MV-4-11 (cell line): ENCODE measurements at regions not wholly inside any gene's neighbourhood (a gene's known extent, or its start where the extent isn't known, plus 50 kb on each side); places are given as distances from the start of the nearest gene placed in this dataset.
"Not testable (repeated sequence)": the region's sequence is repeated elsewhere in the genome, so short reads cannot be mapped to it uniquely, and the experiment has no call there.

Experiments
- DNase-seq: peaks from one replicate; lab custom pipeline; 2025; lab: John Stamatoyannopoulos, UW

- DNase-seq = no peak
Measured at GRCh38 chr16:75996491-75996890, 270.2 kb upstream of the CPHXL start.

GRCh38 chr16:75997606-75998005, 271.3 kb upstream of the CPHXL start:
- no peak for DNase-seq

DNA sequence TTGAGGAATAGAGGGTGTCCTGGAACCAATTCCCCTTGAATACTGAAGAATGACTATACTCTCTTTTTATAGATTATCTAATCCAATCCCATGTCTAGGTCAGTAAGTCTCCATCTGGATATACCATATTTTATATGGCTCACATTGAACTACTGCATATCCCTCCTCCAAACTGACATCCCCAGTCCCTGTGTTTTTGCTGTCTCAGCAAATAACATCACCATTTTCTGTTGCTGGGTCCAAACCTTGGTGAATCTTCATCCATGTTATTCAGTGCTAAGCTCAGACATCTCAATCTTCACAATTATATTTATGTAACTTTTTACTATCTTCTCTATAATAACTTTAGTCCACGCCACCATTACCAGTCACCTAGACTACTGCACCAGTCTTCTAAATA, 269.6 kb upstream of the CNTNAP4 start:
- no peak for DNase-seq

DNA sequence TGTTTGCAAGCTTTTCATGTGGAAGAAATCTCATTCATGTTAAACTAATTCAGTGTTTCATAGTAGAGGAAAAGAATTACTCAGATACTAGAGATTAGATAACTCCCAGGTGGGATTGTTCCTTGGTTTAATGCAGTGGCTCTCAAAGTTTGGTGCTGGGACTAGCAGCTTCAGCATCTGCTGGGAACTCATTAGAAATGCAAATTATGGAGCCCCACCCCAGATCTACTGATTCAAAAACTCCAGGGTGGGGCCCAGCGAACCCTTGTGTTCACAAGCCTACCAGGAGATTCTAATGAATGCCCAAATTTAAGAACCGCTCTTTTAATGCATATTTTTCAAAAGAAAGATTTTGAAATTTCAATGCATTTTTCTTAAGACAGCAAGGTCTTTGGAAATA, 253.4 kb upstream of the CNTNAP4 start:
- DNase-seq = no peak

- DNase-seq = no peak
Measured at GRCh38 chr16:76035689-76036088, 241.5 kb upstream of the CNTNAP4 start.

DNA sequence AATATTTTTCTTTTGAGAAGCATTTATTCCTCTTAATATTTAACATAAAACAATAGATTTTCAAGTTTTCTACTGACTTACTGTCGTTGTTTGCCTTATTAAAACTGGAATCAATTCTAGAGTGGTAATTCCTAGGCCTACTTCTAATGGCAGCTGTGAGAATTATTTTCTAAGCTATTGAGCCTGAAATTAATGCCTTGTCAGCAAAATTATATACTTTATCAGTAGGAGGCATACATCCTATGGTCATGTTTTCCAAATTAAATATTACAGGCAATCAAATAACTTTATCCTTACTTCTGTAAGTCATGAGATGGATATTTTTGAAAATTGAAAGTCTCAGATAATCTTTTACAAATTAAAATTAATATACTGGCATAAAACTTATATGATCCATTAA, 239.1 kb upstream of the CNTNAP4 start:
- no peak for DNase-seq

GRCh38 chr16:76052725-76053124, 224.5 kb upstream of the CNTNAP4 start:
- peak; percentile 86 for DNase-seq

GRCh38 chr16:76059186-76059585, 218.0 kb upstream of the CNTNAP4 start:
- no peak for DNase-seq

DNA sequence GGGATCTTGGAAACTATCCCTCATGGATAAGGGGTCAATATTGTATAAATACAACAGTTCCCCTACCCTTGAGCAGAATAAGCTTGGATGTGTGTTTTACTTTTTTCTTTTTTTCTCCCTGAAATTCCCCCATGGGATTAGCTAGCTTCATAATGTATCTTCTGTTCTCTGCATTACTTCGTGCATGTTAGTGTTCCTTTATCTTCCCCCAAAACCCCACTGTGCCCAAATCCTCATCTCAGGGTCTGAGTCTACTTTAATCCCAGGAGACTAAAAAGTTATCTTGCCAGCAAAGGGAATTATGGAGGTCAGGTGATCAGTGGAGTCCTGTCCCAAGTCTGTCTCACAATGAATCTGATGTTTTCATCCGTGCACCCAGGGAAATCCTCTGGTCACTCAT, 217.5 kb upstream of the CNTNAP4 start:
- DNase-seq = no peak

- no peak for DNase-seq
Measured at GRCh38 chr16:76071690-76072089, 205.5 kb upstream of the CNTNAP4 start.

DNA sequence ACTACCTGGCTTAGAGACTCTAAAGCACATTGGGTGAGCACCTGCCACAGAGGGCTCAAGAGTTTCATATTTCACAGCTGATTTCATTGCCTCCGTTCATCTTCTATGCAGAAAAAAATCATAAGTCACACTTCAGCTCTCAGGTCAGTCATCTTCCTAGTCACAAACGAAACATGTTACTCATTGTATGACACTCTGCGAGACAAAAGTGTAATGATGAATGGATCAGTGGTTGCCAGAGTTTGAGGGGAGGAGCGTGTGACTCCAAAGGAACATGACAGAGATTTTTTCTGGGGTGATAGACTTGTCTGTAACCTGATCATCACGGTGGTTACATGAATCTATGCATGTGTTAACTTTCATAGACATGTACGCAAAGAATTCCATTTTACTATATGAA, 195.2 kb upstream of the CNTNAP4 start:
- no peak for DNase-seq

- DNase-seq = no peak
Measured at GRCh38 chr16:76106647-76107046, 170.6 kb upstream of the CNTNAP4 start.

DNA sequence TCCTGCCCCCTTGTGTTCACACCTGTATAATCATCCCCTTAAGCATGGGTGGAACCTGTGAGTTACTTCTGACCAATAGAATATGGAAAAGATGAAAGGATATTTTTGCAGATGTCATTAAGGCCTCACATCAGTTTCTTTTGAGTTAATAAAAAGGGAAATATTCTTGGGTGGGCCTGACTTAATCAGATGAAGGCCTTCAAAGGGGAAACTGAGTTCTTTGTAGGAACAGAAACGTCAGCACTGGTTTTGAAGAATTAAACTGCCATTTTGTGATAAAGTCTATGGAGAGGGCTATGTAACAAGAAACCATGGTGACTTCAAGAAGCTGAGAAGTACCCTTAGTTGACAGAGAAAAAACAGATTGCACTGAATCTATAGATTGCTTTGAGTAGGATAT, 168.7 kb upstream of the CNTNAP4 start:
- DNase-seq = no peak

- peak; percentile 93 for DNase-seq
Measured at GRCh38 chr16:76114681-76115080, 162.5 kb upstream of the CNTNAP4 start.

GRCh38 chr16:76118344-76118743, 158.9 kb upstream of the CNTNAP4 start:
- DNase-seq = no peak

DNA sequence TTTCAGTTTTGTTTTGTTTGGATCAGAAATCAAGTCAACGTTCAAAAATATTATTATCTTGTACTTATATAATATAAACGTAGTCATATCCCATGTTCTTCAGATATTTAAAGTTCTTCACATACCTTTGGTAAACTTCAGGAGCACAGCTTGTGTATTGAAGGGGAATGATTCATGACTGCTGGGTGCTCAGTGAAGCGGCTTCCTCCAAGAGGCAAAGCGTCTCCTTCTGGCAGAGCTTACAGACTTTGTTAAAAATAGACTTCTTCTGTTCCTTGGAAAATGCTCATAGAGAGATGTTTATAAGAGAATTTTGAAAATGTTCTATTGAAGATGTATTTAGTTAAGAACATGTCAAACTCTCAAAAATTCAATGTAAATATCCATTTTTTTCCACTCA, 155.6 kb upstream of the CNTNAP4 start:
- no peak for DNase-seq

DNA sequence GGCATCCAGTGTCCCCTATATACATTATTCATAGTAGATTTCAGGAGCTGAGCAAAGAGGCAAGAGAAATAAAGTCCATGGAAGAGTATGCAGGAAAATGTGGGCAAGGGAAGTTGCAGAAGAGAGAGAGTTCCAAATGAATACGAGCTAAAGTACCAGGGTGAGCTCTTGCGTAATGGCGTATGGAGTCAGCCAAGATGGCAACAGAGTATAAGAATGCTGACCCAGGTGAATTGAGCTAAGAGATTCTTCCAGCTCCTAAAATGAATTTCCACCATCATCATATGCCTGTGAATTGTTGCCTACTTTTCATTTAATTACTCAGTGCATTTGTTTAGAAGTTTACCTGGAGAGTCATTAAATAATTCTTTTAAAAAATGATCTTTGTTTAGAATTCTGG, 153.2 kb upstream of the CNTNAP4 start:
- no peak for DNase-seq

GRCh38 chr16:76125871-76126270, 151.3 kb upstream of the CNTNAP4 start:
- no peak for DNase-seq

- DNase-seq = not testable (repeated sequence)
Measured at GRCh38 chr16:76138056-76138455, 139.1 kb upstream of the CNTNAP4 start.

GRCh38 chr16:76157629-76158028, 119.6 kb upstream of the CNTNAP4 start:
- no peak for DNase-seq

- no peak for DNase-seq
Measured at GRCh38 chr16:76162046-76162445, 115.2 kb upstream of the CNTNAP4 start.

GRCh38 chr16:76164970-76165558, 112.1 kb upstream of the CNTNAP4 start:
- DNase-seq = no peak

DNA sequence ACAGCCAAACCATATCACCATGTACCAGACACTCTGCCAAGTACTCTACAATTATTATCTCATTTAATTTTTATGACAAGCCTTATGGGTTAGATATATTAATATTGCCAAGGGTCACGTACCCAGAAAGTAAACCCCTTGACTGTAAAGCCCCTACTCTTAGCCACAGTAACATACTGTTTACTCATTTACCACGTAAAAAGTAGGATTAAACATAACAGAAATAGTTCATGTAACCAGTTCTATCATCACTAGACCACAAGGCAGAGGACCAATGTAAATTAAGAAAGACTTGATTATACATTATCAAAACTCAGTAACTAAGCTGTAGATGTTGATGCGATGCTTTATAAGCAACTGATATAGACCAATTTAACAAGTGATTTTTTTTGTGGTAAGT, 101.5 kb upstream of the CNTNAP4 start:
- no peak for DNase-seq

GRCh38 chr16:76176153-76176552, 101.0 kb upstream of the CNTNAP4 start:
- peak; percentile 78 for DNase-seq

DNA sequence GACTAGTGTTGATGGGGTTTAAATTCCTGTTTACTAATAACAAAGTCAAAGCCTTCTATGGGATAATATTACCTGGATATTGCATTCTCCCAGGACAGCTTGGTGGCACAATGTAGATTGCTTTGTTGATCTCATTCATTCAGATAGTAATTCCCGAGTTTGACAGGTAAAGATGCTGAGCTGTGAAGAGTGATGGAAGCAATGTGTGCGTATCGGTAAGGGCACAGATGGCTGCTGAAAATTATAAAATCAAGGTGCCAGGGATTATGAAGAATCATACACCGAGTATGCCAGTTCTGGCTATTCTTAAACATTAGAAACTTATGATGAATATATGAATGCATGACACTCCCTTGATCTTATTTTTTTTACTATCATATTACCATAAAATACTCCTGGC, 100.6 kb upstream of the CNTNAP4 start:
- DNase-seq = no peak
